ENCODE measurements at regions not wholly inside any gene's neighbourhood (a gene's known extent, or its start where the extent isn't known, plus 50 kb on each side); places are given as distances from the start of the nearest gene placed in this dataset.

DNA sequence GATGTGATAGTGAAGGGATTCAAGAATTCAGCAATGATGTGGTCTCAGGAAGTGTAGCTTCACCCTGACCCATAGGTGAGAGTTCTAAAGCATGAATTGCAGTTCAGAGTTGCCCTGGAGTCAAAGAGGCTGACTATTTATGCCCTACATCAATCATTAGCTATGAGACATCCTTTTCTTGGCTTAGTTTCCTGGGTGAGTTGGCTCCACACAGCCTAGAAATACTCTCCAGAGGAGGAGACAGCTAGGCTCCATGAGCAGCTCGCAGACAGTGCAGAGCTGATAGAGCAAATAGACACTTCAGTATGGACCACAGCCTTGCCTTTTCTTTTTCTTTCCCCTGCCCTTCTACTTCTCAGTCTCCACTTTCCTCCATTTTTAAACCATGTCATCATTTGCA lies 1651.8 kb downstream of the MAT2B start:
- no peak for DNase-seq (ENCODE audit: low read depth)

DNA sequence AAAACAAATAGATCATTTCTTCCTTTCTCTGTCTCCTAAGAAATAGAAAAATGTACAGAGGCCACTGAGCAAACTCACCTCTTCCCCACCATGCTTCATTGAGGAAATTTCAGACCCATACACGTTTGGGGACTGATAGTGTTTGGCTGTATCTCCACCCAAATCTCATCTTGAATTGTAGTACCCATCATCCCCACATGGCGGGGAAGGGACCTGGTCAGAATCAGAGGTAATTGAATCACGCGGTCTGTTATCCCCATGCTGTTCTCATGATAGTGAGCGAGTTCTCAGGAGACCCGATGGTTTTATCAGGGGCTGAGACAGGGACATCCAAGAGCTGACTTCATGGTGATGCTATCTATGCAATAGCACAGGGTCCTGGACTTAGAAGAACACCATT lies 1655.8 kb downstream of the MAT2B start:
- DNase-seq (ENCODE audit: low read depth): no peak

DNA sequence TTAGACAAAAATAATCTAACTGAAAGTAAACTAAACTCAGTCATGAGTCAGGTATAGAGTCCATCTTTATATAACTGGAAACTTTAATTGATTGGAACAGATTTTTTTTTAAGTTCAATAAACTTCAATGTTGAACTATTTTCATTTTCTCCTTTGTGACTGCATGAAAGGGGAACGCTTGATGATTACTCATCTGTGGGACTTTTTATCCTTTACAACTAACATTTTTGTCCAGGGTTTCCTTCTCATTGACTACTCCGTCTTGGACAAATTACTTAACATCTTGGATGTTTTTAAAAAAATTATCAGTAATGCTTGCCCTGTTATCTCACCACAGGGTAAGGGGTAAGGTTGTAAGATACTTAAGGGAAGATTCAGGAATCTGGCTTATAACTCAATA lies 1658.4 kb downstream of the MAT2B start:
- no peak for DNase-seq (ENCODE audit: low read depth)

DNA sequence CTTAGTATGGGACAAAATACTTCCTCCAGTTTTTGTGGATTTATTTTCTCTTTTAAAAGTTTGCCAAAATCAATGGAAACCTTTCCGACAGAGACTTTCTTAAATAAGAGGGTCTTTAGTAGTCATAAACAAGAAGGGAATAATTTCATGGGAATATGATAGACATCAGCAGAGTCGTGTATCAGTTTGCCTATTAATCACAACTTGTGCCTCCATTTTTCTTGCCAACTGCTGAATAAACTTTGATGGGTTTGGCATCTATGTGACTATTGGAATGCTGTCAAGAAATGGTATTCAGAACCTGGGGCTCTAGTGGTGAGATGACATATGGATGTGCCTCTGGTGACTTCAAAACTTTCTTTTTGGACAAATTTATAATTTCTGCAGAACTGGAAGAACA lies 1668.2 kb downstream of the MAT2B start:
- no peak for DNase-seq (ENCODE audit: low read depth)

DNA sequence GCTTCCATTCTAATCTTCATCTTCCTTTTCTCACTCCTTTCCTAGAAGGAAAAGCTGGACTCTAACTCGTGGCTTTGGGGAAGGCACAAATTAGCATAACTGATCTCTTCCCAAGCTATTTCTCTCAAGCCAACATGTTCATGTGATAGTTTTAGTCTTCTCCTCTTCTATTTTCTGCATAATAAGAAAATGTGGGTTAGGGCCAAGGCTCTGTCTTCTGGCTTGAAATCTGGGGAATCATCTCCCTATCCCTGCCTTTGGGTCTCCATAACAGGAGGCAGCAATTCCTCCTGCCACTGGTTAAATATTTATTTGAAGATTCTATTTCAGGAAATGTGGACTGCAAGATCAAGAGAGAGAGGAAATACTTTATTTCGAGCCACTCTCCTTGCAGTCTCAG lies 1669.6 kb downstream of the MAT2B start:
- no peak for DNase-seq (ENCODE audit: low read depth)

DNA sequence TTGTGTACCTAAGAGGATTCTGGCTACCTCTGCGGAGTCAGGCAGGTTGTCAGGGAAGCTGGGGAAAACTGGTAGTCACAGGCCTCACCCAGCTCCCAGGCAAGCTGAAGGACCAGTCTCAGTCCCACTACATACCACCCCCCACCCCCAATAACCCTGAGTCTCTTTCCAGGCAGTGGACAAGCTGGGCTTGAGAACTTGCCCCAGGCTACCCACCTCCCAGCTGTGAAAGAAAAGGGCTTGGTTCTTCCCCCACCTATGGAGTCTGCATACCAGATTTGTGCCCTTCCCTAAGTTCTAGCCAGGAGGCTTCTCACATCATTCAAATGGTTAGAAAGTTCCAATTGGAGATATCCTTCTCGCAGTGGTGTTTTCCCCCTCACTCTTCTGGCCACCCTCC lies 1678.8 kb downstream of the MAT2B start:
- no peak for DNase-seq (ENCODE audit: low read depth)

DNA sequence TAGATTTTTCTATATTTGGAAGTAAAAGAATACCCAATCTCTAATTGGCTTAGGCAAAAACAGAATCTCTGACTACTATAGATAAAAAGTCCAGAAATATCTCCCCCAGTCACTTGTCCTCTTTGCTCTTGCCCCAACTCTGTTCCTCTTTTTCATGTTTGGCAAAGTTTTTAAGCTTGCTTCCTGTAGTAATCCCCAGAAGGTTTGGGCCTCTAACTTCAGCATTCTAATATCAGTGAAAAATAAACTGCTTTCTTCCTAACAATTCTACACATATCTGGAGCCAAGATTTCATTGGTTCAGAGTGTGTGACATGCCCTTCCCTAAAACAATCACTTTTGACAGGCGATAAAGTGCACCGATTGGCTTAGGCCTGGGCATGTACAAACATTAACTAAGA lies 1680.3 kb downstream of the MAT2B start:
- DNase-seq (ENCODE audit: low read depth): no peak

DNA sequence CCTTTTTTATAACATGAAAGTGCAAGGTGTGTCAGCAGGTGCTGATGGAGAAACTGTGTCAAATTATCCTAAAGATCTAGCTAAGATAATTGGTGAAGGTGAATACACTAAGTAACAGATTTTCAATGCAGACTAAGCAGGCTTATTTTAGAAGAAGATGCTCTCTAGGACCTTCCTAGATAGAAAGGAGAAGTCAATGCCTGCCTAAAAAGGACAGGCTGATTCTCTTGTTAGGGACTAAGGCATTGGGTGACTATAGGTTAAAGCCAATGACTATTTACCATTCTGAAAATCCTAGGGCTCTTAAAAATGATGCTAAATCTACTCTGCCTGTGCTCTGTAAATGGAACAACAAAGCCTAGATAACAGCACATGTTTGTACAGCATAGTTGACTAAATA lies 1682.4 kb downstream of the MAT2B start:
- no peak for DNase-seq (ENCODE audit: low read depth)

DNA sequence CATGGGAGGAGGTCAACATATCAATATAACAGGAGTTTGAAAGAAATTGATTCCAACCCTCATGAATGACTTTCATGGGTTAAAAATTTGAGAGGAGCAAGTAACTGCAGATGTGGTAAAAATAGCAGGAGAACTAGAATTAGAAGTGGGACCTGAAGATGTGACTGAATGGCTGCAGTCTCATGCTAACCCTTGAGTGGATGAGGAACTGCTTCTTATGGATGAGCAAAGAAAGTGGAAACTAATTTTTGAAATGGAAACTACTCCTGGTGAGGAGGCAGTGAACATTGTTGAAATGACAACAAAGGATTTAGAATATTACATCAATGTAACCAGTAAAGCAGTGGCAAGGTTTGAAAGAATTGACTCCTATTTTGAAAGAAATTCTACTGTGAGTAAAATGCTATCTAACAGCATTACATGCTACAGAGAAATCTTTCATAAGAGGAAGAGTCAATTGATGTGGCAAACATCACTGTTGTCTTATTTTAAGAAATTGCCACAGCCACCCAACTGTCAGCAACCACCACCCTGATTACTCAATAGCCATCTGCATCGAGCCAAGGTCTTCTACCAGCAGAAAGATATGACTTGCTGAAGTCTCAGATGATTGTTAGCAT lies 1683.2 kb downstream of the MAT2B start:
- no peak for DNase-seq (ENCODE audit: low read depth)

DNA sequence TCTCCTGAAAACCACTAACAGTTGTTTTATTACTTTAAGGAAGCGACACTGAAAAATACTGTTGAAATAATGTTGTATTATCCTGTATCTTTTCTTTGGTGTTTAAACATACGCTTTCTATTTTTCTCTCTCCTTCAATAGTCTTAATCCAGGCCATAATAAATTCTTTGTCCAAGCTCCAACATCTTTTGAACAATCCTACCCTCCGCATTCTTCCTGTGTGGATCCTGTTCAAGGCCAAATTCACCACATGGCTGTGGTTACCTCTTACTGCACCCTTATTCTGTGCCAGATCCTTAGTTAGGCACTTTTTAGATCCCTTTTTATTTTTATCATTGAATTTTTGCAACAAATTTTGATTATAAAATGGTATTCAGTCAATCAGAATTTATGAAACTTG lies 1691.5 kb downstream of the MAT2B start:
- DNase-seq (ENCODE audit: low read depth): no peak

DNA sequence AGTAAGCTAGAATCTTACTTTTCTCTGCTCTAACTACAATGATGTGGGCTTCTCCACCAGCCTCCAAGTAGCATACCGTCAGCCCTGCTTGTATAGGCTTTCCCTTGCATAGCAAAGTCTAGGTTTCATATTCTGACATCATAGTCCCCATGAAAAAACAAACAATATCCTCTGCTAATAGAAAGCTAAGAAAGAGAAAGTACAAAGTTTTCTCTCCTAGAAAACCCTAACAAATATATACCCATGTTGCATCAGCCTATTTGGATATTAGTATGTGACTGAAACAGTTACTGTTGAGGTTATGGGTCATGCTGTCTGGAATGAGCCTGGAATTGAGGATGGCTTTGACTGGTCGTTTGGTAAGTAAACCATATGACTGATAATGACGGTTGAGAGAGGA lies 1696.0 kb downstream of the MAT2B start:
- no peak for DNase-seq (ENCODE audit: low read depth)

DNA sequence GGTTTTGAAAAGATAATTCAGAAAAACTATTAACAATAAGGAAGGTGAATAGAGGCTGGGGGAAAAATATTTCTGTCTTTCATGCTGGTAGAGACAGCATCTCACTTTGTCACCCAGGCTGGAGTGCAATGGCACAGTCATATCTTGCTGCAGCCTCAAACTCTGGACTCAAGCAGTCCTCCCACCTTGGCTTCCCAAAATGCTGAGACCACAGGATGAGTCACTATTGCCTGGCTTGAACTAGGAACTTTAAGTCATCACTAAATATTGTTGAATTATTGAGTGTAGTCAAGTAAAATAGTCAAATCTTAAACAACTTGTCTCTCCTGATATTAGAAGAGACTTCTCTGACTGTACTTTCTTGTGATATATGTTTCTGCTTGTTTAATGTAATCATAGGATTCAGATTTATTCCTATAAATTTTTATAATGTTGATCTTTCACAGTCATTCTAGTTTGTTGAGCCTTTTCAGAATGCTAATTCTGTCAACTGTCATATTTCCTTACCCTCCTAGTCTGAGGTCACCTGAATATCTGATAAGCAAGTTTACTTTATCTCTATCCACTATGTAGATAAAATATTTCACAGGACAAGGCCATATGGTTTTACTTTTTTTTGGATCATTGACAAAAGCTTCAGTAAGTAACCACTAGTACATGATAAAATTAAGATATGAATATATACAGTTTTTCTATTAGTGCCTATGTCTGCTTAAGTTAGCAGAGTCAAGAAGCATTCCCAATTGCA lies 1696.5 kb downstream of the MAT2B start:
- no peak for DNase-seq (ENCODE audit: low read depth)

DNA sequence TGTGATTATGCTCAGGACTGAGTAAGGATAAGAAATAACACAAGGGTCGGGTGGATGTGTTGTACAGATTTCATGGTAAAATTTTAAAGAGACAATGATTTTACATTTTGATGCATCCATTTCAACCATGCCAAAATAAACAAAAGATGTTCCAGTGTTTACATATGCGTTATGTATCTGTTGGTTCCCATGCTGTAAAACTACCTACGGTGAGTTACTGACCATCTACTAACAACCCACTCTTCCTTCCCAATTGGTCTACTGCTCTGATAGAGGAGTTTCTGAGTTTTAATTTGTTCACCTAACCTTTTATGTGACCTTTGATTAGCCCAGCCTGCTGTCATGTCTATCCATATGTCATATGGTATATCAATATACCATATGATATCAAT lies 1697.1 kb downstream of the MAT2B start:
- no peak for DNase-seq (ENCODE audit: low read depth)

DNA sequence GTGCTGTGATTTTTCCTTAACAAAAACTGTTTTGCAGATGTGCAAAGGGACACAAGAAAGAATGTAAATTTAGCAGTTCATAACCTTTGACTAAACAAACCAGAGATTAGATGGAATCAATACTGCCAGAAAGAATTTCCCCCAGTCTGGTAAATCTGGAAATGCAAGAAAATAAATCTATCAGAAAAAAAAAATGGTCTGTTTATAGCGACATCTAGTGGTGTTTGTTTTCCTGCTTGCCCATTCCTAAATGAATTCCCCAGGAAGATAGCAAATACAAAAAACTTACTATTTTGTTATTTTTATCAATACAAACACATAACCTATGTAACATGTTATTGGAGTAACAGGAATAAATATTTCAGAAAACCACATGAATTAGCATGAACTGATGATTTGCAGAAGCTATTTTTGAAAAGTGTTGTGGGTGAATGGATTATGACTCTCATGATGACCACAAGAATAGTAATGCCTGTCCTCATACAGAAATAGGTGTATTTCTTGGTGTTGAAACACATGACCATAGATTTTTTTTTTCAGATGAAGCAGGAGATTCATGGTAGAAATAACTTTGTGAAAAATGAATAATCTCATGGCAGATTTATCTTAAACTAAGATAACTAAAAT lies 1703.8 kb downstream of the MAT2B start:
- DNase-seq (ENCODE audit: low read depth): peak; percentile 1

DNA sequence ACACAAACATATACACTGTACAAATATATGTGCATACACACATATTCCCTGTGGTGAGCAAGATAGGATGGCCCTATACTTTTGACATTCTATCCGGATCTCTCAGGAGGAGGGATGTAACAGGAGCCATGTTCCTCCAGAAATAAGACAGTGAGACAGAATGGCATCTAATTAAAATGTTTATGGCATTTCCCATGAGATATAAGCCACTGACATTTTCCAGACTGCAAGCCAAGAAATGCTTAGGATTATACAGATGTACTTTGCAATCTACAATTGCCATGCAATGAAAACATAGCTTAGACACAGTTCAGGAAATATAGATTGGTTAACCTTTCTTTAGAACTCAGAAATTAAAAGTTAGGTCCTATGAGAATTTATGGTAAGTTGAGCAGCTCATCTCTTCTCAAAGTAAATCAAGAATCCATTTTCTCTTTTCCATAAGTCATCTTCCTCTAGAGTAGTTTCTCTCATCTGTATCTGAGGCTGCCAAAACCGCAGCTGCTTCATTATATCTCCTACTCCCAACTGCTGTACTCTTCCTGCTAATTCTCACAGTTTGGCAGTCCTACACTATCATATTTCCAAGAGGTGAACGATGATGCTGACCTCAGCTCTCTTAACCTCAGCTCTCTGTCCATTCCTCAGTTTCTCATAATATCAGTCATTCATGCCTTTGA lies 1719.1 kb downstream of the MAT2B start:
- no peak for DNase-seq (ENCODE audit: low read depth)

DNA sequence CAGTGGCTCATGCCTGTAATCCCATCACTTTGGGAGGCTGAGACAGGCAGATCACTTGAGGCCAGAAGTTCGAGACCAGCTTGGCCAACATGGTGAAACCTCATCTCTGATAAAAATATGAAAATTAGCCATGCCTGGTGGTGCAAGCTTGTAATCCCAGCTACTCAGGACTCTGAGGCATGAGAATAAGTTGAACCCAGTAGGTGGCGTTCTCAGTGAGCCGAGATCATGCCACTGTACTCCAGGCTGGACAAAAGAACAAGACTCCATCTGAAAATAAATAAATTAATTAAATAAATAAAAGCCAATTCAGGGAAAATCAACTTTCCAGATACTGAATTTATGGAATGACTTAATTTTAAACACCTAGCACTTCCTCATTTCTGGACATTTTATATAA lies 1722.1 kb downstream of the MAT2B start:
- DNase-seq (ENCODE audit: low read depth): no peak

DNA sequence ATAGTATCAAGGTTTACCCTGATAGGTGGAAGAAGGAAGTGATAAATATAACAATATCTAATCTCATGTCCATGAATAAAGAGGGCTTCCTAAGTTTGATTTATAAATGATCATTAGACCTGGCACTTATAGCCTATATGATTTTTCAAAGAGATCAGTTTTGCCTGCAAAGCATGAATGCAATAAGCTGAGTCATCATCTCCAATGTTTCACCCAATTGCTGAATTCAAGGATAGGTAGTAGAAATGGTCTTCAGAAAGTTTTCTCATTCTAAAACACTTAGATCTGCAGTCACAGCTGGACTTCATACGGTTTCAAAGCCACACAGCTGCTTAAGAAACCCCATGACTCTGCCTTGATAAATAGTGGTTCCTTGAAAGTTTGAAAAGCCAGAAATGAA lies 1722.8 kb downstream of the MAT2B start:
- no peak for DNase-seq (ENCODE audit: low read depth)

DNA sequence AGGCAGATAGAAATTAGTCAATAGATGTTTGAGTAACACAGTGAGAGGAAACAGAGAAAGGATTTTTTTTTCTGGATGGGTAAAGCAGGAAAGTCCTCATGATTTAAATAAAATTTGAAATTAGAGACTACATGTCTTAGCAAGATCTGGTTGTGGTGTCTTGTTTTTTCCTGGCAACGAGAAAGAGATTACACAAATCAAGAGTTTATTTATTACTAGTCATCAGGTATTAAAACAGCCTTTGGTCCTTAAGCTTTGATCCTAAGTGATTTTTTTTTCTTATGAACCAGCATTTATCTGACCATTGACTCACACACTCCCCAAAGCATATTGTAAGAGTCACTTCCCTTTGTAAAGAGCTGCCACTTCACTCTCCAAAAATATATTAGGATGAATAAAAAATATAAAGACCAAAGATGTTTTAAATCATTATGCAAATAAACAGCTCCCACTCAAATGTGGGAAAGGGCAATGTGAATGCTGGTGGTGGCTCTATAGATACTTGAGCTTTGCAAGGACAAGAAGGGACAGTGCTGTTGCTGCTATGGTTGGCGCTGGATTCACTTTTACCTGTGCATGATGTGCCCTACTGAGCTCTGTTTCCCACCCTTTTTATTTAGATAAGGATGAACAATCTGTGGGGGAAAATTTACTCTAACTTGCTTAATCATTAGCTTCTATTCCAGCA lies 1726.5 kb downstream of the MAT2B start:
- DNase-seq (ENCODE audit: low read depth): no peak

DNA sequence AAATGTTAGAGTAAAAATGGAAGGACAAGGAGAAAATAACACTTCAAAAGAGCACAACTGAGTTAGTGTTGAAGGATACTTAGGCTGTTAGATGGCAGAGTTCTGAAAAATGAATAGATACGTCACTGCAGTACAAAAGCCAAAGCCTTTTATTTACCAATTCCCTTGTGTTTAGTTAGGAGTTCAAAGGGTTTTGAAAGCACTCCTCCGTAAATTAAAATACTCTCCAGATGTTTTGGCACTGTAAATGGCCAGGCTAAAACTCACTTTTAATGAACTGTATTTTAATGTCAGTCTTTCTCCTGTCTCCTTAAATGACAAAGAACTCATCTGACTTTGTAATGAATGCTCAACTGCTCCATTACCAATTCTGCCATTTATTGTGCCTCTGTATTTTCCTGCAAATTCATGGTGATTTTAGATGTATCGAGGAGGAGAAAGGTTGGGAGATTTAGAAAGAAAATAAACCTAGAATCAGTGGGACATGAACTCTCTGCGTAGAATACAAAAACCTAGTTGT lies 1727.2 kb downstream of the MAT2B start:
- DNase-seq (ENCODE audit: low read depth): no peak

DNA sequence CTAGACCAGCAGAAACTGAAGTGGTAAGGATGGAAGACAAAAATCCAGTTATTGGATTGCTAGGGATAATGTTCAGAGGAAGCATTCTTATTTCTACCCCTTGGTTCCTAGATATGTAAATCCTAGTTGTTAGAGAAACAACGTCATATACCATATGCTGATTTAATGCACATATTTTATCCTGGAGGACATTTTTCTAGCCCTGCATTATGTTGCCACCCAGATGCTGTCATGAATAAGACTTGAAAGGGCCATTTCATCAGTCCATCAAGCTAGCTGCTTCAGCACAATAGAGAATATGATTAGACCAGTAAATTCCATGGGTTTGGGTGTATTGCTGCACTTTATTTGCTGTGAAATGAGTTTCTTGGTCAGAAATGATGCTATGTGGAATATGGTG lies 1736.4 kb downstream of the MAT2B start:
- DNase-seq (ENCODE audit: low read depth): no peak

DNA sequence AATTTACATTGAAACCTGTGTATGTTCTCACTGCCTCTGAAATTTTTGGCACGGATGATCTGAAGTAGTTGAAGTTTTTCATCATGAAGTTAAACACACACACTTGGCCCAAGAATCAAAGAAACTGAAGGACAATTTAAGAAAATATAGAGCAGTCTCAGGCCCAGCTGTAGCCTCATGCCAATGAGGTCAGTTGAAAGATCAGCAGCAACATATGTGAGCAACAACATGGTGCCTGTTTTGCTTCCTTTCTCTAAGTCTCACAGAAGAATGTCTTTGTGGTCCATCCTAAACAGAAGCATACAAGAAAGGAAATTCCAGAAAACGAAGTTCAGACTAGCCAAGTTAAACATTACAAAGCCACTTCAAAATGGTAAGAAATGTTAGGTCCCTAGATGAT lies 1737.2 kb downstream of the MAT2B start:
- DNase-seq (ENCODE audit: low read depth): no peak

DNA sequence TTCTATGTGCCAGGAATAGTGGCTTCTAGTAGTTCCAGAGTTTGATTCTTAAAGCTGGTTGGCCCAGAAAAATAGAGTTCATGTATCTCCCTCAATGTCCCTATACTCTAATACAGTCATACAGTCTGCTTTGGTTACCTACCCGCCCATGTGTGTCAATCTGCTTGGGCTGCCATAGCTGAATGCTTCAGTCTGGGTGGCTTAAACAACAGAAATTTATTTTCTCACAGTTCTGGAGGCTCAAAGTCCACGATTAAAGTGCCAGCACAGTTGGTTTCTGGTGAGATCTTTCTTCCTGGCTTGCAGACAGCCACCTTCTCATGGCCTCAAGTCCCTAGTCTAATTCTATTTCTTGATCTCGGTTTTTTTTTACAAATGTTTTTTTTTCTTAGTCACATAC lies 1739.0 kb downstream of the MAT2B start:
- DNase-seq (ENCODE audit: low read depth): no peak

All from LHCN-M2 (cell line).